HG03342 (cell line): ENCODE measurements at regions not wholly inside any gene's neighbourhood (a gene's known extent, or its start where the extent isn't known, plus 50 kb on each side); places are given as distances from the start of the nearest gene placed in this dataset.
"Not testable (repeated sequence)": the region's sequence is repeated elsewhere in the genome, so short reads cannot be mapped to it uniquely, and the experiment has no call there.

ENCODE experiments used
- ATAC-seq: cut with Tn5 transposase; IDR thresholded peaks from one replicate; pipeline ENCODE4 v1.9.1; 2021; ENCODE audit warnings: mild to moderate bottlenecking, moderate library complexity; ENCODE audit not compliant: unreplicated experiment

- not testable (repeated sequence) for ATAC-seq
Observed at GRCh38 chr18:5830902-5831301, 64.4 kb downstream of the TMEM200C start.

GRCh38 chr18:5828913-5829312, 66.4 kb downstream of the TMEM200C start:
- ATAC-seq: no peak

GRCh38 chr18:5825663-5826062, 69.7 kb downstream of the TMEM200C start:
- ATAC-seq: no peak

- no peak for ATAC-seq
Observed at GRCh38 chr18:5824370-5824984, 70.8 kb downstream of the TMEM200C start.

- no peak for ATAC-seq
Observed at GRCh38 chr18:5817816-5818215, 77.5 kb downstream of the TMEM200C start.

- no peak for ATAC-seq
Observed at GRCh38 chr18:5806860-5807259, 88.5 kb downstream of the TMEM200C start.

GRCh38 chr18:5787936-5788335, 107.4 kb downstream of the TMEM200C start:
- ATAC-seq: no peak

- no peak for ATAC-seq
Observed at GRCh38 chr18:5779922-5780321, 115.4 kb downstream of the TMEM200C start.

GRCh38 chr18:5772306-5773105, 122.8 kb downstream of the TMEM200C start:
- no peak for ATAC-seq

GRCh38 chr18:5771343-5771742, 124.0 kb downstream of the TMEM200C start:
- no peak for ATAC-seq

GRCh38 chr18:5770176-5770575, 125.1 kb downstream of the TMEM200C start:
- ATAC-seq: no peak

GRCh38 chr18:5768454-5768853, 126.9 kb downstream of the TMEM200C start:
- ATAC-seq: no peak

- no peak for ATAC-seq
Observed at GRCh38 chr18:5759194-5759593, 136.1 kb downstream of the TMEM200C start.

GRCh38 chr18:5756823-5757222, 138.5 kb downstream of the TMEM200C start:
- ATAC-seq: no peak

- no peak for ATAC-seq
Observed at GRCh38 chr18:5747678-5748077, 147.6 kb downstream of the TMEM200C start.

GRCh38 chr18:5746844-5747243, 148.5 kb downstream of the TMEM200C start:
- ATAC-seq: no peak

- no peak for ATAC-seq
Observed at GRCh38 chr18:5744659-5745058, 150.7 kb downstream of the TMEM200C start.

GRCh38 chr18:5738526-5738925, 156.8 kb downstream of the TMEM200C start:
- ATAC-seq: no peak

- no peak for ATAC-seq
Observed at GRCh38 chr18:5732318-5732717, 163.0 kb downstream of the TMEM200C start.

- no peak for ATAC-seq
Observed at GRCh38 chr18:5729983-5730699, 165.2 kb downstream of the TMEM200C start.

GRCh38 chr18:5728531-5728930, 166.8 kb downstream of the TMEM200C start:
- no peak for ATAC-seq

GRCh38 chr18:5726011-5726410, 169.3 kb downstream of the TMEM200C start:
- ATAC-seq: no peak
